ENCODE measurements at regions not wholly inside any gene's neighbourhood (a gene's known extent, or its start where the extent isn't known, plus 50 kb on each side); places are given as distances from the start of the nearest gene placed in this dataset.

DNA sequence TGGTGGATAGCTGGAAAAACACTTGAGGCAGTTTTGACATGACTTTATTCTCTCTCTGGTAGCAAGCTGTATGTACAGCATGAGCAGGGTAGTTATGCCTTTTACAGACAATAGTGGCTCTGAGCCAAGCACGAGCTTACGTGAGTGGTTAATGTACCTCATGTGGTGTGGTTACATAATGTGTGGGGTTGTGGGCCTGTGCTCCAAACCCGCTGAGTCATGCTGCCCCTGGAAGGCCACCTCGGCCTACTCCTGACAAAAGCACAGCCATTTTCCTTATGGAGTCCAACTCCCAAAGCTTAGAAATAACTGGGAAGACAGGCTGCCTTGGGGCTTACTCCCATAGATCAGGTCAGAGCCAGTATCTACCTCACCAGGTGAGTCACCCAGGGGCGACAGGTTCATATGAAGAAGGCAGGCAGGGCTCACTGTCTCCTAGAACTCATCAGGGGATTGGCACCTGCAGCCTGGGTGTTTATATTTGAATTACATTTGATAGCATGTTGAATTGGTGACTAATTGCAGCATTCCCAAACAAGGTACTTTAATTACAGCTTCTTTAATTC, 404.5 kb downstream of the ADRA2A start:
- Histone ChIP-seq H2BK120ac (ENCODE audit: low read depth, low read length, poor library complexity, severe bottlenecking) (no peak overlapping the region), H3K79me2 (ENCODE audit: insufficient read depth, low read length) (no peaks in the 10 kb centered on the region), H2BK20ac (ENCODE audit: low read depth, low read length, poor library complexity, severe bottlenecking) (no peak overlapping the region), H3K4me1 (ENCODE audit: insufficient read depth, low read length) (no peaks in the 10 kb centered on the region), H3K56ac (ENCODE audit: insufficient read length, low read depth, low read length) (no peak overlapping the region), H3K79me1 (ENCODE audit: insufficient read depth, low read depth, low read length, poor library complexity, severe bottlenecking) (no peaks in the 10 kb centered on the region), H2AK5ac (ENCODE audit: insufficient read length, low read length) (no peak overlapping the region), H2AFZ (ENCODE audit: low read length) (no peak overlapping the region), H4K20me1 (ENCODE audit: control insufficient read depth, insufficient read depth, insufficient read length) (no peaks in the 10 kb centered on the region), H3K23me2 (ENCODE audit: insufficient read length, low read depth, low read length, poor library complexity, severe bottlenecking) (no peaks in the 10 kb centered on the region), H4K8ac (replicated peaks; ENCODE audit: insufficient read length, low read depth, low read length) (no peak overlapping the region), H3K9me3 (ENCODE audit: control insufficient read depth, low read depth, low read length) (no peaks in the 10 kb centered on the region), H3K23ac (ENCODE audit: insufficient read length, low read depth, low read length) (no peak overlapping the region), H3T11ph (ENCODE audit: low read length) (no peak overlapping the region), H3K27ac (ENCODE audit: insufficient read length, low read depth, low read length) (no peak overlapping the region), H4K5ac (ENCODE audit: insufficient read length, low read depth, low read length) (no peak overlapping the region), H3K9ac (ENCODE audit: extremely low read depth, insufficient read length, low read length) (no peak overlapping the region), H2BK12ac (ENCODE audit: insufficient read length, low read depth, low read length) (no peak overlapping the region), H2BK5ac (ENCODE audit: insufficient read length, low read length) (no peak overlapping the region), H3K14ac (ENCODE audit: insufficient read depth, low read length) (no peak overlapping the region), H3K4ac (ENCODE audit: low read depth, low read length) (no peak overlapping the region), H2BK15ac (ENCODE audit: low read depth, low read length) (no peak overlapping the region), H3K27me3 (ENCODE audit: insufficient read depth, low read length) (no peaks in the 10 kb centered on the region), H4K91ac (ENCODE audit: insufficient read length, low read depth, low read length) (no peak overlapping the region), H3K18ac (ENCODE audit: insufficient read length, low read depth, low read length) (no peak overlapping the region), H3K4me2 (ENCODE audit: insufficient read depth, insufficient read length, low read length) (no peak overlapping the region)
- WGBS (ENCODE audit: extremely low coverage, insufficient read length, low lambda C conversion rate): no CpG with 5 or more reads among the region's 5 CpGs
- Mint-ChIP-seq H3K4me1 (peaks cover 12 to 24% of the 10 kb centered on the region in 2 experiments; a peak in 3 of 4 replicates), H3K4me3 (no peak overlapping the region), H3K36me3 (ENCODE audit: insufficient read depth in 1 of 3, low read depth in 3 of 3) (no peaks in the 10 kb centered on the region; a peak in 1 of 7 replicates), H3K27me3 (ENCODE audit: low read depth) (no peaks in the 10 kb centered on the region), H3K27ac (no peak overlapping the region), H3K9me3 (no peaks in the 10 kb centered on the region; a peak in 1 of 5 replicates)
- no peak for DNase-seq
- TF ChIP-seq, protein P1, sequence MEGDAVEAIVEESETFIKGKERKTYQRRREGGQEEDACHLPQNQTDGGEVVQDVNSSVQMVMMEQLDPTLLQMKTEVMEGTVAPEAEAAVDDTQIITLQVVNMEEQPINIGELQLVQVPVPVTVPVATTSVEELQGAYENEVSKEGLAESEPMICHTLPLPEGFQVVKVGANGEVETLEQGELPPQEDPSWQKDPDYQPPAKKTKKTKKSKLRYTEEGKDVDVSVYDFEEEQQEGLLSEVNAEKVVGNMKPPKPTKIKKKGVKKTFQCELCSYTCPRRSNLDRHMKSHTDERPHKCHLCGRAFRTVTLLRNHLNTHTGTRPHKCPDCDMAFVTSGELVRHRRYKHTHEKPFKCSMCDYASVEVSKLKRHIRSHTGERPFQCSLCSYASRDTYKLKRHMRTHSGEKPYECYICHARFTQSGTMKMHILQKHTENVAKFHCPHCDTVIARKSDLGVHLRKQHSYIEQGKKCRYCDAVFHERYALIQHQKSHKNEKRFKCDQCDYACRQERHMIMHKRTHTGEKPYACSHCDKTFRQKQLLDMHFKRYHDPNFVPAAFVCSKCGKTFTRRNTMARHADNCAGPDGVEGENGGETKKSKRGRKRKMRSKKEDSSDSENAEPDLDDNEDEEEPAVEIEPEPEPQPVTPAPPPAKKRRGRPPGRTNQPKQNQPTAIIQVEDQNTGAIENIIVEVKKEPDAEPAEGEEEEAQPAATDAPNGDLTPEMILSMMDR (conservative IDR thresholded peaks at IDR 0.05): no peak
